Islet precursor cell (in vitro differentiated cells): ENCODE measurements at regions not wholly inside any gene's neighbourhood (a gene's known extent, or its start where the extent isn't known, plus 50 kb on each side); places are given as distances from the start of the nearest gene placed in this dataset.

Experiments used
- DNase-seq: peaks from one replicate; pipeline ENCODE4 v3.0.0-alpha.2; 2018

- DNase-seq = no peak
Observed at GRCh38 chr3:21357241-21357640, 393.8 kb downstream of the ZNF385D start.

GRCh38 chr3:21356402-21356801 is 394.6 kb downstream of the ZNF385D start:
- no peak for DNase-seq

- no peak for DNase-seq
Observed at GRCh38 chr3:21345382-21345976, 405.5 kb downstream of the ZNF385D start.

GRCh38 chr3:21331857-21332256 is 419.2 kb downstream of the ZNF385D start:
- no peak for DNase-seq

DNA sequence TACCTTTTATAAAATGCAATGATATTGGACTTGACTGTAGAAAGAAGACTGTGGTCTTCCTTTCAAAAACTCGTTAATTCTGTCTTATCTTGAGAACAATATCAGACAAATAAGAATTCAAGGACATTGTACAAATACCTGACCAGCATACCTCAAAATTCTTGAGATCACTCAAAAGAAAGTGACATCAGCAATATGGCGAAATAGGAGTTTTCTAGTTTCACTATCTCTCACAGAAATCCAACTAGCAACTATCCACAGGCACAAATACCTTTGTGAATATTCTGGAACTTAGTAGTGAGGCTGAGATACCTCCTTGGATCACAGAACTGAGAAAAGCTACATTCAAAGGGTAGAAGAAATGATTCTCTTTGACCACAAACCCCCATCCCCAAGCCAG is 419.7 kb downstream of the ZNF385D start:
- DNase-seq = no peak

GRCh38 chr3:21330293-21330692 is 420.7 kb downstream of the ZNF385D start:
- no peak for DNase-seq

DNA sequence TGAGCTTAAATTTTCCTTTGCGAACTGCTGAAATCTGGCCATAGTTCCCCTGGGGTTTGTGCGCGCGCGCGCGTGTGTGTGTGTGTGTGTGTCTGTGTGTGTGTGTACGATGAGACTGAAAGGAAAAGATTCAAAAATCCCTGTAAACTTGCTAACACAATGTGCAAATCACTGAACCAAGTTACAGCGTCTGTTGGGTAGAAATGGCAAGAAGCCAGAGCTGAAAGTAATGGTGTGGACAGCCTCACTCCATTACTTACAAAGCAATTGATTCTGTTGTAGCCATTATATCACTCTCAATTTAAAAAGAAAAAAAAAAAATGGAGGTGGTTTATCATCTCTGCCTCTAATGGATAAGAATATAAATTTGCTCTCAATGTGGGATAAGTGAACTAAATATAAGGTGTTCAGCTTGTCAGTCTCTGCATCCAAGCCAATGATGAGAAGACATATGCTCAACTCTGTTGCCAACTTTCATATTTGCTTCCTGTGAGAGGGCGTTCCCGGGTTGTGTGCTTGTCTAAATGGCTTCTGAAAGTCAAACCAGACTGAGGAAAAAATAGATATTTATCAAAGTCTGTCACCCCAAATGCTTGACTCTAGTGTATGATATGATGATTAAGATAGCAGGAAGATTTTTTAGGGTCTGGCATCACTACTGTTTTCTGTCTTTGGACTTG is 422.2 kb downstream of the ZNF385D start:
- DNase-seq = no peak

DNA sequence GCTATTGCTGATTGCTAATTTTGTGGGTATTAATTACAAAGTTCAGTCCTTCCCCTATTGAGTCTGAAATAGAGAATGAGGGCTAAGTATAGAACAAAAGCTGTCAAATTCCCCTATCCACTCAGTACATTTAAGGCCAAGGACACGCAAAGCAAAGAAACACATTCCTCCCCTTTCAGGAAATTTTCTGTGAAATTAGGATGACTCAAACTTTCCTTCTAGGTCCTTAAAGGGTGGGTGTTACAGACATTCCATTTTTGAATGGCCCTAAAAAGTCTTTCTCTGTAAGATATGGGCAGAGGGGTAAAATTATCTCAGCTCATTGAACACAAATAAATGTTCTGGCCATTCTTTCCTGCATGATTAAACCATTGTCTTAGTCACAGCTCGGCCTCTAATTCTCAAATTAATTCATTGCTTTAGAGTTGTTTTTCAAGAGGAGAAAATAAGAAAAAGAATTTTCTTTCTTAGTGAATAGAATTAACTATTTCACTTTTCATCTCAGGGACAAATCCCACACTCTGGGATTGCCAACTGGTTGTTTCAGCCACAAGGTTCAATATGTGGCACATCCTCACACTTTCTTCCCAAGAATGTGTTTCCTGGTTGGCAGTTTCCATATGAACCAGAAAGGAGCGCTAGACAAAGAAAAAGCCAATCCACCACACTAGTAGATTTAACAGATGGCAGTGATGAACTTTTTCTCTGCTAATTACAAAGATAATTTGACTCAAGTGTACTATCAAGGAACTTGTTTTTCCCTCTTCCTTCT is 424.1 kb downstream of the ZNF385D start:
- DNase-seq = no peak

- DNase-seq = no peak
Observed at GRCh38 chr3:21314688-21315087, 436.3 kb downstream of the ZNF385D start.

DNA sequence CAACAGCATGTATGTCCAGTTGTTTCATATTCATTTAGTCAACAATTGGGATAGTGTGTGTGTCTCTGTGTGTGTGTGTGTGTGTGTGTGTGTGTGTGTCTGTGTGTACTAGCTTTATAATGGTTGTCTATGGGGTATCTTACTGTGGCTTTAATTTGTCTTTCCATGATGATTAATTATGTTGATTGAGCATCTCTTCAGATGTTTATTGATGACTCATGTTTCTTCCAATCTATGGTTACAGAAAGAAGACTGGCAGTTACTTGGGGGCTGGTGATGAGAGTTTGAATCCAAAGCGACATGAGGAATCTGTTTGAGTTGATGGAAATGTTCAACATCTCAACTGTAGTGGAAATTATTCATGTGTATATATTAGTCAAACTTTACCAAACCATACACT is 440.1 kb downstream of the ZNF385D start:
- no peak for DNase-seq

GRCh38 chr3:21310161-21310560 is 440.8 kb downstream of the ZNF385D start:
- no peak for DNase-seq

- DNase-seq = no peak
Observed at GRCh38 chr3:21297304-21297703, 453.7 kb downstream of the ZNF385D start.

GRCh38 chr3:21294768-21295167 is 456.2 kb downstream of the ZNF385D start:
- no peak for DNase-seq

DNA sequence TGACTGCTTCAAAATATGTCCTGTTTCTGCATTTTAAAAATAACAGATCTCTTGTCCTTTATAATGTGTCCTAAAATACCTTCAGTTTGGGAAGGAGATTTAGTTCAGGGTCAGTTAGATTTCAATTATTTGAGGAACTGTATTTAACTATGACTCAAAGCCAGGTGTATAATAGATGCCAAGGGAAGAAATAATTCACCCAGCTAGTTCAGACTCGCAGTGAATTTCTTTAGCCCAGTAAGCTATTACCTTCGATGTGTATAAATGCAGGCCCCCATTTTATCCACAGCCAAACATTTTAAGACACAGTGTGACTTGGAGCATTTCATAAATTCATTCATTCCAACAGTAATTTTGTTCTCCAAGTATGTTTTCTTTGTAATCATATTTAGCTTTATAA is 458.0 kb downstream of the ZNF385D start:
- no peak for DNase-seq

GRCh38 chr3:21290557-21290956 is 460.5 kb downstream of the ZNF385D start:
- no peak for DNase-seq

GRCh38 chr3:21274079-21274571 is 476.9 kb downstream of the ZNF385D start:
- DNase-seq = no peak

DNA sequence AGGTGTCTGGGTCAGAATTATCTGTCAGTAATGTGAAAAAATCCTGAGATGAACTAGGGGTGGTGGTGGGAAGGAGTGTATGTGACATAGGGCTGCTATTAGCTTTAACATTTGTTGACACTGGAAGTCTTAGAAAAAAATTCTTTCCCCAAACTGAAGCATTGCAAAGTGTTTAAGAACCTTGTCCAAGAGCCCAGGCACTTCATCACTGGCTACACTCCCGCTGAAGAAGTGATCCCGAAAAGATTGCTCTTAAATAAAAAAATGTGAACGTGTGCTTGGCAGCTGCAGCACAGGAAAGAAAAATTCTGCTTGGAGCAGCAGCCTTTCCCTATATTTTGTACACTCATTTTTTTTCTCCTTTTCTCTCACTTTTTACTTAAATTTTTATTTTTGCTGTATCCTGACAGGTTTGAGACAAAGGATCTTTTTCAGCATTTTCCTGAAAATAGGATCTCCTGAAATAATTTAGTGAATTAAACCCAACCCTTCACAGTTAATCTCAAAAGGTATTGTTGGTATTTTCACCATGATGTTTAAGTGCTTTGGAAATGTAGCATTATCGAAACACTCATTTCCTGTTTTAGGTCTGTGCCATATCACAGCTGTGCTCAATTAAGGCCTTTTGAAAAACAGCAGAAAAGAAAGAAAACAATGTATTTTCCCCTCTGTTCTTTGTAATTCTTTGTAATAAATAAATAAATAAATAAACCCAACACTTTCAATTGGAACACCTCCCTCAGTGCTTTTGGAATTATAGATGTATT is 477.6 kb downstream of the ZNF385D start:
- DNase-seq = no peak

DNA sequence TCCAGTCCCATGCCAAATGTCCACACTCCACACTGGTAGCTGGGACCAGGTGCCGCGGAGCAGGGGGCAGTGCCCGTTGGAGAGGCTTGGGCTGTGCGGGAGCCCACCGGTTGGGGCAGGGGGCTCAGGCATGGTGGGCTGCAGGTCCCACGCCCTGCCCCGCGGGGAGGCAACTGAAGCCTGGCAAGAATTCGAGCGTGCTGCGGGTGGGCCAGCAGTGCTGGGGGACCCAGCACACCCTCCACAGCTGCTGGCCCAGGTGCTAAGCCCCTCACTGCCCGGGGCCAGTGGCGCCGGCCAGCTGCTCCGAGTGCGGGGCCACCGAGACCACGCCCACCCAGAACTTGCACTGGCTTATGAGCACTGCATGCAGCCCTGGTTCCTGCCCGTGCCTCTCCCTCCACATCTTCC is 479.4 kb downstream of the ZNF385D start:
- no peak for DNase-seq

- DNase-seq = no peak
Observed at GRCh38 chr3:21269882-21270281, 481.1 kb downstream of the ZNF385D start.

GRCh38 chr3:21260507-21260906 is 490.5 kb downstream of the ZNF385D start:
- no peak for DNase-seq

DNA sequence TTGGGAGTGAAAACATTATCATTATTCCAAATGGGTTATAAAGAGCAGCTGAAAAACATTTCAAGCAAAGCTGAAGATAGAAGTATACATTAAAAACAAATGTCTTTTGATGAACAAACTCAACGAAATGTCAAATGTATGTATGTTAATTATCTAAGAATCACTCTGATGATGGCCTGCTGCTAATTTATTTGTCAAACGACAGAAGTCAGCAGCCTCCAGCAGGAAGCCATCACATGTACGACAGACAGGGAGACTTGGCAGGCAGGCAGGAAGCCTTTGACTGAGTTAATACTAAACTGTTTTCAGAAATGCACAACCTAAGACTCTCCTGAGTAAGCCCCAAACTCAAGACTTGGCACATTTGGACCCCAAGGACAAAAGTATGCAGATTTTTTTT is 491.1 kb downstream of the ZNF385D start:
- DNase-seq = no peak

- DNase-seq = no peak
Observed at GRCh38 chr3:21256932-21257331, 494.1 kb downstream of the ZNF385D start.

DNA sequence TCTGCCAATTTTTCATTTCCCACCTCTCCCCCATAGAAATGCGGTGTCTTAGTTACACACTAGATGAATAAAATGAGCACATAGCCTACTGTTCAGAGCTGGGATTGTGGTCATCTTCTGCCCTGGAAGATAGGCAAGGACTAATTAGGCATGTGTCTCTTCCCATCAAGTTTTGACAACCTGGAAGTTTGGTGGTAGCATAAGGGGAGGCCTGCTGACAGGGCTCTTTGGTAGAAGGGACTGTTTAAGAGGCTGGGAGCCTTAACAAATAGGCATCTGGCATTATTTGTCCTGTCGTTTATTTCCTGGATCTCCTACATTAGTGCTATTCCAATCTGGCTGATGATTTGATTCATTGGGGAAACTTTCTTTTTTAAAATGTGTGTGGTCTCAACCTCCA is 512.3 kb downstream of the ZNF385D start:
- DNase-seq = no peak
